ENCODE measurements at regions not wholly inside any gene's neighbourhood (a gene's known extent, or its start where the extent isn't known, plus 50 kb on each side); places are given as distances from the start of the nearest gene placed in this dataset.

- H3K36me3 ChIP-seq (ENCODE audit: low read length) = no peaks in the 10 kb centered on the region
- no peak overlapping the region for H3K4me3 ChIP-seq (ENCODE audit: insufficient read depth, low read length, poor library complexity, severe bottlenecking)
- H2AFZ ChIP-seq (ENCODE audit: low read depth, low read length, severe bottlenecking) = no peak overlapping the region
- H3K27ac ChIP-seq (ENCODE audit: low read depth, low read length) = no peak overlapping the region
- TF ChIP-seq CTCF (IDR thresholded peaks at IDR 0.05; ENCODE audit: insufficient read depth, low read length, poor library complexity, severe bottlenecking) = no peak
- TF ChIP-seq EZH2phosphoT487 (conservative IDR thresholded peaks at IDR 0.05; ENCODE audit: low read length) = no peak
- H3K9me3 ChIP-seq (ENCODE audit: insufficient read depth, low read length) = no peaks in the 10 kb centered on the region
- H3K27me3 ChIP-seq (ENCODE audit: low read length) = no peaks in the 10 kb centered on the region
- H3K9ac ChIP-seq (ENCODE audit: low read length) = no peak overlapping the region
- H3K79me2 ChIP-seq (ENCODE audit: insufficient read depth, low read length) = no peaks in the 10 kb centered on the region
- H4K20me1 ChIP-seq (ENCODE audit: low read depth, low read length) = no peaks in the 10 kb centered on the region
- H3F3A ChIP-seq (ENCODE audit: insufficient read depth) = no peaks in the 10 kb centered on the region
- H3K4me2 ChIP-seq (ENCODE audit: low read depth, low read length, poor library complexity, severe bottlenecking) = no peak overlapping the region
- H3K9me2 ChIP-seq (replicated peaks; ENCODE audit: insufficient read depth, low read length) = no peaks in the 10 kb centered on the region
Observed at GRCh38 chr2:116467243-116467642, 1347.2 kb upstream of the DDX18 start.

GRCh38 chr2:116477229-116477628, 1337.3 kb upstream of the DDX18 start:
- H3K27me3 ChIP-seq (ENCODE audit: low read length) = no peaks in the 10 kb centered on the region
- H3K4me3 ChIP-seq (ENCODE audit: insufficient read depth, low read length, poor library complexity, severe bottlenecking) = no peak overlapping the region
- no peak overlapping the region for H3K27ac ChIP-seq (ENCODE audit: low read depth, low read length)
- H2AFZ ChIP-seq (ENCODE audit: low read depth, low read length, severe bottlenecking) = no peak overlapping the region
- no peak for TF ChIP-seq EZH2phosphoT487 (conservative IDR thresholded peaks at IDR 0.05; ENCODE audit: low read length)
- TF ChIP-seq CTCF (IDR thresholded peaks at IDR 0.05; ENCODE audit: insufficient read depth, low read length, poor library complexity, severe bottlenecking) = no peak
- no peaks in the 10 kb centered on the region for H3F3A ChIP-seq (ENCODE audit: insufficient read depth)
- H3K79me2 ChIP-seq (ENCODE audit: insufficient read depth, low read length) = no peaks in the 10 kb centered on the region
- no peaks in the 10 kb centered on the region for H3K36me3 ChIP-seq (ENCODE audit: low read length)
- no peaks in the 10 kb centered on the region for H4K20me1 ChIP-seq (ENCODE audit: low read depth, low read length)
- H3K9ac ChIP-seq (ENCODE audit: low read length) = no peak overlapping the region
- no peak overlapping the region for H3K4me2 ChIP-seq (ENCODE audit: low read depth, low read length, poor library complexity, severe bottlenecking)
- no peaks in the 10 kb centered on the region for H3K9me2 ChIP-seq (replicated peaks; ENCODE audit: insufficient read depth, low read length)
- H3K9me3 ChIP-seq (ENCODE audit: insufficient read depth, low read length) = no peaks in the 10 kb centered on the region

GRCh38 chr2:116487336-116487735, 1327.2 kb upstream of the DDX18 start:
- H3K4me3 ChIP-seq (ENCODE audit: insufficient read depth, low read length, poor library complexity, severe bottlenecking) = no peak overlapping the region
- no peak overlapping the region for H3K27ac ChIP-seq (ENCODE audit: low read depth, low read length)
- no peaks in the 10 kb centered on the region for H4K20me1 ChIP-seq (ENCODE audit: low read depth, low read length)
- H3K79me2 ChIP-seq (ENCODE audit: insufficient read depth, low read length) = no peaks in the 10 kb centered on the region
- TF ChIP-seq EZH2phosphoT487 (conservative IDR thresholded peaks at IDR 0.05; ENCODE audit: low read length) (no peak), CTCF (IDR thresholded peaks at IDR 0.05; ENCODE audit: insufficient read depth, low read length, poor library complexity, severe bottlenecking) (no peak)
- H3K36me3 ChIP-seq (ENCODE audit: low read length) = no peaks in the 10 kb centered on the region
- no peaks in the 10 kb centered on the region for H3K27me3 ChIP-seq (ENCODE audit: low read length)
- no peak overlapping the region for H3K9ac ChIP-seq (ENCODE audit: low read length)
- H2AFZ ChIP-seq (ENCODE audit: low read depth, low read length, severe bottlenecking) = no peak overlapping the region
- H3F3A ChIP-seq (ENCODE audit: insufficient read depth) = no peaks in the 10 kb centered on the region
- H3K9me3 ChIP-seq (ENCODE audit: insufficient read depth, low read length) = peaks cover 5% of the 10 kb centered on the region; the same call in 1 of the 2 replicates
- no peak overlapping the region for H3K4me2 ChIP-seq (ENCODE audit: low read depth, low read length, poor library complexity, severe bottlenecking)
- no peaks in the 10 kb centered on the region for H3K9me2 ChIP-seq (replicated peaks; ENCODE audit: insufficient read depth, low read length)
